ENCODE measurements at regions not wholly inside any gene's neighbourhood (a gene's known extent, or its start where the extent isn't known, plus 50 kb on each side); places are given as distances from the start of the nearest gene placed in this dataset.

DNA sequence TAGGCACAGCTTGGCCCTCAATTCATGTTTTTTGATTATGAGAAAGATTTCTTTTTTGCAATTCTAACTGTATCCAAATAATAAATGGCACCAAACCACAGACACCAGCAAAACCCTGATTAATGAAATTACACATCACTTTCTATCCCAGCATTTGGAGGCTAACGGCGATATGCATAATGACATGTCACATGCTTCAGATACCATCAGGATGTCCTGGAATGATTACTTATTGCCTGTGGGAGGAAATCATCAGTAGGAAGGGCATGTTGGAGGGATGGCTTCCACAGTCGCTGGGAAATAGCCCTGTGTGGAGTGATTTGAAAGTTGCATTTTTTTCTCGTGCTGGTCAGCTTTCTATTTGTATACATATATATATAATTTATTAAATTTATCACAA is 121.7 kb downstream of the CMPK2 start:
- Histone ChIP-seq H3K9me3 (ENCODE audit: control extremely low read depth in 1 of 3, control insufficient read depth in 2 of 3, insufficient read depth in 1 of 3, low read length in 2 of 3) (peaks cover 0 to 4% (median 0%) of the 10 kb centered on the region in 3 donors), H3K27me3 (replicated peaks in 1 of 4; ENCODE audit: control extremely low read depth in 1 of 4, control insufficient read depth in 3 of 4, insufficient read depth in 4 of 4, low read length in 3 of 4) (no peaks in the 10 kb centered on the region), H4K20me1 (ENCODE audit: control insufficient read depth, insufficient read depth, low read length, poor library complexity, severe bottlenecking) (no peaks in the 10 kb centered on the region), H2AFZ (ENCODE audit: insufficient read depth, low read depth, low read length, poor library complexity, severe bottlenecking) (no peak overlapping the region), H3K9ac (ENCODE audit: low read length) (no peak overlapping the region), H3K79me2 (ENCODE audit: control insufficient read depth, insufficient read depth, low read length) (no peaks in the 10 kb centered on the region), H3K27ac (ENCODE audit: low read length in 2 of 2) (no peak overlapping the region), H3K4me3 (ENCODE audit: control extremely low read depth in 1 of 5, extremely low read depth in 1 of 5, insufficient read depth in 1 of 5, low read depth in 2 of 5, low read length in 4 of 5) (no peak overlapping the region), H3K4me1 (ENCODE audit: control insufficient read depth in 2 of 2, insufficient read depth in 2 of 2, low read length in 2 of 2) (no peaks in the 10 kb centered on the region), H3K36me3 (replicated peaks in 1 of 2; ENCODE audit: control extremely low read depth in 1 of 2, control insufficient read depth in 1 of 2, extremely low read depth in 1 of 2, insufficient read depth in 2 of 2, low read length in 1 of 2) (no peaks in the 10 kb centered on the region), H3K4me2 (replicated peaks; ENCODE audit: low read depth, low read length, poor library complexity, severe bottlenecking) (no peak overlapping the region)
- Mint-ChIP-seq H3K27ac (no peak overlapping the region), H3K4me3 (no peak overlapping the region), H3K27me3 (peaks cover 13% of the 10 kb centered on the region), H3K9me3 (ENCODE audit: insufficient read depth) (no peaks in the 10 kb centered on the region), H3K4me1 (no peaks in the 10 kb centered on the region)
- WGBS (ENCODE audit: insufficient coverage) = no CpG with 5 or more reads among the region's 4 CpGs
- ChIA-PET CTCF (no interaction called here), POLR2A (no interaction called here)
- no peak for TF ChIP-seq EZH2 (IDR thresholded peaks at IDR 0.05; ENCODE audit: borderline replicate concordance, insufficient read depth, low read depth, low read length, poor library complexity, severe bottlenecking)
- TF ChIP-seq, protein P1, sequence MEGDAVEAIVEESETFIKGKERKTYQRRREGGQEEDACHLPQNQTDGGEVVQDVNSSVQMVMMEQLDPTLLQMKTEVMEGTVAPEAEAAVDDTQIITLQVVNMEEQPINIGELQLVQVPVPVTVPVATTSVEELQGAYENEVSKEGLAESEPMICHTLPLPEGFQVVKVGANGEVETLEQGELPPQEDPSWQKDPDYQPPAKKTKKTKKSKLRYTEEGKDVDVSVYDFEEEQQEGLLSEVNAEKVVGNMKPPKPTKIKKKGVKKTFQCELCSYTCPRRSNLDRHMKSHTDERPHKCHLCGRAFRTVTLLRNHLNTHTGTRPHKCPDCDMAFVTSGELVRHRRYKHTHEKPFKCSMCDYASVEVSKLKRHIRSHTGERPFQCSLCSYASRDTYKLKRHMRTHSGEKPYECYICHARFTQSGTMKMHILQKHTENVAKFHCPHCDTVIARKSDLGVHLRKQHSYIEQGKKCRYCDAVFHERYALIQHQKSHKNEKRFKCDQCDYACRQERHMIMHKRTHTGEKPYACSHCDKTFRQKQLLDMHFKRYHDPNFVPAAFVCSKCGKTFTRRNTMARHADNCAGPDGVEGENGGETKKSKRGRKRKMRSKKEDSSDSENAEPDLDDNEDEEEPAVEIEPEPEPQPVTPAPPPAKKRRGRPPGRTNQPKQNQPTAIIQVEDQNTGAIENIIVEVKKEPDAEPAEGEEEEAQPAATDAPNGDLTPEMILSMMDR (IDR thresholded peaks at IDR 0.05) = no peak
- intact Hi-C loops (cut with micrococcal nuclease) = no loop called here
- ATAC-seq (ENCODE audit: low read depth) (no peak), DNase-seq (no peak)

DNA sequence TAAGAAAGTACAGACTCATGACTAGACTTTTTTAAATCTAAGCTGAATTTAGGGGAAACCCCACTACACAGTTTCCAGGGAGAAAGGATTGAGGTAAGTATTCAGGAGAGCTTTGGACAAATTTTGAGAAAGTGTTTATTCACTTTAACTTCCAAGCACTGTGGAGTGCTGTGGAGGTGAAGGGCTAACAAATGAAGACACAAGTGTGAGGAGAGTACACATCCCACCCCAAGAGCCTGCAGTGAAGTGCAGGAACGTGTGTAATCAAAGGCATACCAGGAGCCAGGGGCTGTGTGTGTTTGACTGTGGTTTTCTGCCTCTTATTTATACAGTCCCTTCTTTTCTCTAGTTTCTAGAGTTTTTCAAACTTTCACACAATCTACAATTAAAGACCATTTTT is 118.3 kb downstream of the CMPK2 start:
- Histone ChIP-seq H2AFZ (ENCODE audit: insufficient read depth, low read depth, low read length, poor library complexity, severe bottlenecking) (no peak overlapping the region), H3K79me2 (ENCODE audit: control insufficient read depth, insufficient read depth, low read length) (no peaks in the 10 kb centered on the region), H4K20me1 (ENCODE audit: control insufficient read depth, insufficient read depth, low read length, poor library complexity, severe bottlenecking) (no peaks in the 10 kb centered on the region), H3K27me3 (replicated peaks in 1 of 4; ENCODE audit: control extremely low read depth in 1 of 4, control insufficient read depth in 3 of 4, insufficient read depth in 4 of 4, low read length in 3 of 4) (peaks cover 0 to 5% (median 0%) of the 10 kb centered on the region in 4 experiments), H3K4me2 (replicated peaks; ENCODE audit: low read depth, low read length, poor library complexity, severe bottlenecking) (no peak overlapping the region), H3K4me1 (ENCODE audit: control insufficient read depth in 2 of 2, insufficient read depth in 2 of 2, low read length in 2 of 2) (no peaks in the 10 kb centered on the region), H3K4me3 (ENCODE audit: control extremely low read depth in 1 of 5, extremely low read depth in 1 of 5, insufficient read depth in 1 of 5, low read depth in 2 of 5, low read length in 4 of 5) (no peak overlapping the region), H3K27ac (ENCODE audit: low read length in 2 of 2) (no peak overlapping the region), H3K9ac (ENCODE audit: low read length) (no peak overlapping the region), H3K36me3 (replicated peaks in 1 of 2; ENCODE audit: control extremely low read depth in 1 of 2, control insufficient read depth in 1 of 2, extremely low read depth in 1 of 2, insufficient read depth in 2 of 2, low read length in 1 of 2) (no peaks in the 10 kb centered on the region), H3K9me3 (ENCODE audit: control extremely low read depth in 1 of 3, control insufficient read depth in 2 of 3, insufficient read depth in 1 of 3, low read length in 2 of 3) (no peaks in the 10 kb centered on the region)
- intact Hi-C loops (cut with micrococcal nuclease) = no loop called here
- TF ChIP-seq, protein P1 (IDR thresholded peaks at IDR 0.05) = no peak
- no peak for TF ChIP-seq EZH2 (IDR thresholded peaks at IDR 0.05; ENCODE audit: borderline replicate concordance, insufficient read depth, low read depth, low read length, poor library complexity, severe bottlenecking)
- POLR2A ChIA-PET = no interaction called here
- DNase-seq = no peak
- H3K27me3 Mint-ChIP-seq = peaks cover 17% of the 10 kb centered on the region
- no peak overlapping the region for H3K4me3 Mint-ChIP-seq
- no peaks in the 10 kb centered on the region for H3K9me3 Mint-ChIP-seq (ENCODE audit: insufficient read depth)
- WGBS (ENCODE audit: insufficient coverage) = no CpG with 5 or more reads among the region's 1 CpG
- H3K4me1 Mint-ChIP-seq = no peaks in the 10 kb centered on the region
- CTCF ChIA-PET = no interaction called here
- no peak overlapping the region for H3K27ac Mint-ChIP-seq
- no peak for ATAC-seq (ENCODE audit: low read depth)

Measured in B cell (primary cell).